Upper lobe of left lung (tissue), 6 donors: ENCODE measurements at regions not wholly inside any gene's neighbourhood (a gene's known extent, or its start where the extent isn't known, plus 50 kb on each side); places are given as distances from the start of the nearest gene placed in this dataset.

Experiments used
- ATAC-seq, 2 donors: fragments of 200-7000 bp; cut with Tn5 transposase; one replicate each; pipeline ENCODE4 v1.9.1; 2022; ENCODE audit warnings: mild to moderate bottlenecking in 2 of 2, moderate library complexity in 2 of 2; ENCODE audit not compliant: low FRiP score in 2 of 2
- DNase-seq, 2 donors: peaks; one replicate each; pipeline ENCODE4 v3.0.0-alpha.2; 2019 to 2020
- H3K27ac ChIP-seq, 4 donors: fragments of 200-600 bp; sonication (generic); one replicate each; pipeline ENCODE4 v1.5.1; 2016 to 2019
- H3K27me3 ChIP-seq, 4 donors: fragments of 200-600 bp; sonication (generic); one replicate each; pipeline ENCODE4 v1.5.1; 2017 to 2019
- H3K36me3 ChIP-seq, 4 donors: fragments of 200-600 bp; sonication (generic); one replicate each; pipeline ENCODE4 v1.5.1; 2016 to 2019
- H3K4me1 ChIP-seq, 4 donors: fragments of 200-600 bp; sonication (generic); one replicate each; pipeline ENCODE4 v1.5.1; 2018 to 2019
- H3K4me3 ChIP-seq, 4 donors: fragments of 200-600 bp; sonication (generic); one replicate each; pipeline ENCODE4 v1.5.1; 2017 to 2019; ENCODE audit warnings: mild to moderate bottlenecking in 2 of 4, moderate library complexity in 1 of 4
- H3K9me3 ChIP-seq, 4 donors: fragments of 200-600 bp; sonication (generic); one replicate each; pipeline ENCODE4 v1.5.1; 2018 to 2019
- CTCF ChIP-seq, 6 experiments: fragments of 450-650 bp in 4 of 6; fragments of 200-600 bp in 2 of 6; sonication (generic) in 2 of 6; IDR thresholded peaks; one replicate each; pipeline ENCODE4 v1.5.1; 2016 to 2019; ENCODE audit warnings: antibody characterized with exemption in 6 of 6
- EP300 ChIP-seq, 4 donors: sonication (generic); formaldehyde crosslinking; IDR thresholded peaks; one replicate each; pipeline ENCODE4 v1.5.1; 2017; ENCODE audit warnings: antibody characterized with exemption in 4 of 4, control low read depth in 2 of 4
- POLR2A ChIP-seq, 4 donors: fragments of 450-650 bp; IDR thresholded peaks; one replicate each; pipeline ENCODE4 v1.5.1; 2016 to 2017; ENCODE audit warnings: antibody characterized with exemption in 4 of 4, mild to moderate bottlenecking in 2 of 4
- POLR2AphosphoS5 ChIP-seq, 2 donors: sonication (generic); formaldehyde crosslinking; IDR thresholded peaks; one replicate each; pipeline ENCODE4 v1.5.1; 2017; ENCODE audit warnings: antibody characterized with exemption in 2 of 2
- WGBS, 2 donors: methylation state at CpG; one replicate each; pipeline ENCODE4 v1.1.5; 2017 to 2018; 5-methylcytosine and 5-hydroxymethylcytosine counted together
- donor health status: DM: no; HTN: no; CAD: no; lungs with moderate emphysema.
- donor health status: DM: no; HTN: yes; CAD: no; lungs with severe emphysema.

GRCh38 chr4:138845664-138846063 is 169.9 kb upstream of the NOCT start:
- Histone ChIP-seq H3K4me3 (no peak overlapping the region), H3K9me3 (no peaks in the 10 kb centered on the region), H3K36me3 (no peaks in the 10 kb centered on the region), H3K4me1 (no peaks in the 10 kb centered on the region), H3K27me3 (no peaks in the 10 kb centered on the region), H3K27ac (no peak overlapping the region)
- TF ChIP-seq POLR2A (IDR thresholded peaks at IDR 0.05) (no peak), POLR2AphosphoS5 (IDR thresholded peaks at IDR 0.05) (no peak), EP300 (IDR thresholded peaks at IDR 0.05) (no peak)
- DNase-seq (no peak), ATAC-seq (no peak)
- WGBS, 2 donors: 56 to 64% methylated on average over 9 of the region's 9 CpGs

- WGBS, 2 donors: 72 to 74% methylated on average over 6 of the region's 6 CpGs
- no peaks in the 10 kb centered on the region for H3K4me1 ChIP-seq
- no peak overlapping the region for H3K27ac ChIP-seq
- no peak for ATAC-seq
- H3K27me3 ChIP-seq: no peaks in the 10 kb centered on the region
- no peaks in the 10 kb centered on the region for H3K9me3 ChIP-seq
- no peaks in the 10 kb centered on the region for H3K36me3 ChIP-seq
- no peak overlapping the region for H3K4me3 ChIP-seq
- no peak for DNase-seq
- no peak for TF ChIP-seq EP300 (IDR thresholded peaks at IDR 0.05)
- TF ChIP-seq POLR2AphosphoS5 (IDR thresholded peaks at IDR 0.05): no peak
- no peak for TF ChIP-seq POLR2A (IDR thresholded peaks at IDR 0.05)
- no peak for TF ChIP-seq CTCF (IDR thresholded peaks at IDR 0.05)
Measured at GRCh38 chr4:138845054-138845453, 170.5 kb upstream of the NOCT start.

GRCh38 chr4:138843616-138844015 is 172.0 kb upstream of the NOCT start:
- H3K4me1 ChIP-seq: peaks cover 0 to 3% (median 0%) of the 10 kb centered on the region in 4 donors
- no peaks in the 10 kb centered on the region for H3K9me3 ChIP-seq
- DNase-seq (no peak), ATAC-seq (no peak)
- no peaks in the 10 kb centered on the region for H3K27me3 ChIP-seq
- H3K27ac ChIP-seq: no peak overlapping the region
- H3K36me3 ChIP-seq: no peaks in the 10 kb centered on the region
- 86 to 93% methylated on average over 7 of the region's 7 CpGs for WGBS, 2 donors
- TF ChIP-seq CTCF (IDR thresholded peaks at IDR 0.05): no peak
- TF ChIP-seq POLR2A (IDR thresholded peaks at IDR 0.05): no peak
- TF ChIP-seq EP300 (IDR thresholded peaks at IDR 0.05): no peak
- TF ChIP-seq POLR2AphosphoS5 (IDR thresholded peaks at IDR 0.05): no peak
- H3K4me3 ChIP-seq: no peak overlapping the region

GRCh38 chr4:138841343-138841742 is 174.2 kb upstream of the NOCT start:
- ATAC-seq (no peak), DNase-seq (no peak)
- H3K27ac ChIP-seq: no peak overlapping the region

GRCh38 chr4:138838251-138838650 is 177.3 kb upstream of the NOCT start:
- ATAC-seq: no peak
- no peak for TF ChIP-seq EP300 (IDR thresholded peaks at IDR 0.05)
- TF ChIP-seq POLR2A (IDR thresholded peaks at IDR 0.05): no peak
- no peak for TF ChIP-seq CTCF (IDR thresholded peaks at IDR 0.05)
- TF ChIP-seq POLR2AphosphoS5 (IDR thresholded peaks at IDR 0.05): no peak
- Histone ChIP-seq H3K4me3 (no peak overlapping the region), H3K27me3 (no peaks in the 10 kb centered on the region), H3K36me3 (no peaks in the 10 kb centered on the region), H3K27ac (no peak overlapping the region), H3K9me3 (no peaks in the 10 kb centered on the region), H3K4me1 (peaks cover 0 to 3% (median 0%) of the 10 kb centered on the region in 4 donors)
- no peak for DNase-seq
- WGBS, 2 donors: 87 to 88% methylated on average over 4 of the region's 4 CpGs

More at GRCh38 chr4:138841343-138841742, 174.2 kb upstream of the NOCT start:
- Histone ChIP-seq H3K36me3 (no peaks in the 10 kb centered on the region), H3K27me3 (no peaks in the 10 kb centered on the region), H3K9me3 (no peaks in the 10 kb centered on the region), H3K4me3 (no peak overlapping the region), H3K4me1 (peaks cover 0 to 3% (median 0%) of the 10 kb centered on the region in 4 donors)
- TF ChIP-seq CTCF (IDR thresholded peaks at IDR 0.05) (no peak), POLR2AphosphoS5 (IDR thresholded peaks at IDR 0.05) (no peak), EP300 (IDR thresholded peaks at IDR 0.05) (no peak), POLR2A (IDR thresholded peaks at IDR 0.05) (no peak)
